Smooth muscle cell (in vitro differentiated cells): ENCODE measurements at regions not wholly inside any gene's neighbourhood (a gene's known extent, or its start where the extent isn't known, plus 50 kb on each side); places are given as distances from the start of the nearest gene placed in this dataset.

Experiments used
- DNase-seq: peaks from one replicate; lab custom pipeline; 2025; ENCODE audit not compliant: unreplicated experiment; lab: John Stamatoyannopoulos, UW
- H2AFZ ChIP-seq: fragments of 200-600 bp; sonication (generic); 2 replicates; pipeline ENCODE4 v1.6.0; 2016; ENCODE audit warnings: antibody characterized with exemption, low read depth, mild to moderate bottlenecking
- H3F3A ChIP-seq: fragments of 200-600 bp; sonication (generic); 2 replicates; pipeline ENCODE4 v1.6.0; 2017; ENCODE audit warnings: antibody characterized with exemption, low read depth
- H3K27ac ChIP-seq: fragments of 200-600 bp; sonication (generic); 2 replicates; pipeline ENCODE4 v1.5.1; 2016; ENCODE audit warnings: low read depth, mild to moderate bottlenecking
- H3K27me3 ChIP-seq: fragments of 200-600 bp; sonication (generic); 2 replicates; pipeline ENCODE4 v1.6.1; 2016; ENCODE audit warnings: low read depth, mild to moderate bottlenecking
- H3K36me3 ChIP-seq: fragments of 200-600 bp; sonication (generic); 2 replicates; pipeline ENCODE4 v1.5.1; 2016; ENCODE audit warnings: low read depth
- H3K4me1 ChIP-seq: fragments of 200-600 bp; sonication (generic); 2 replicates; pipeline ENCODE4 v1.5.1; 2016; ENCODE audit warnings: low read depth
- H3K4me2 ChIP-seq: fragments of 200-600 bp; sonication (generic); 2 replicates; pipeline ENCODE4 v1.6.0; 2016; ENCODE audit warnings: mild to moderate bottlenecking
- H3K4me3 ChIP-seq: fragments of 200-600 bp; sonication (generic); 2 replicates; pipeline ENCODE4 v1.5.1; 2016; ENCODE audit warnings: mild to moderate bottlenecking
- H3K79me2 ChIP-seq: fragments of 200-600 bp; sonication (generic); 2 replicates; pipeline ENCODE4 v1.6.0; 2016; ENCODE audit warnings: low read depth, mild to moderate bottlenecking
- H3K9ac ChIP-seq: fragments of 200-600 bp; sonication (generic); 2 replicates; pipeline ENCODE4 v1.6.0; 2016; ENCODE audit warnings: low read depth
- H3K9me3 ChIP-seq: fragments of 200-600 bp; sonication (generic); replicated peaks from 2 replicates; pipeline ENCODE4 v1.5.1; 2016; ENCODE audit warnings: low read depth
- H4K20me1 ChIP-seq: fragments of 200-600 bp; sonication (generic); 2 replicates; pipeline ENCODE4 v1.6.0; 2016; ENCODE audit warnings: low read depth
- WGBS: methylation state at CpG from one replicate; pipeline ENCODE4 v1.1.7; 2016; ENCODE audit warnings: low lambda C conversion rate; 5-methylcytosine and 5-hydroxymethylcytosine counted together
- TF ChIP-seq, protein P1 (sequence below): fragments of 200-600 bp; sonication (generic); IDR thresholded peaks from 2 replicates; pipeline ENCODE4 v1.5.1; 2017; ENCODE audit warnings: borderline replicate concordance, mild to moderate bottlenecking, antibody characterized with exemption; ENCODE audit not compliant: insufficient read depth, poor library complexity, severe bottlenecking

DNA sequence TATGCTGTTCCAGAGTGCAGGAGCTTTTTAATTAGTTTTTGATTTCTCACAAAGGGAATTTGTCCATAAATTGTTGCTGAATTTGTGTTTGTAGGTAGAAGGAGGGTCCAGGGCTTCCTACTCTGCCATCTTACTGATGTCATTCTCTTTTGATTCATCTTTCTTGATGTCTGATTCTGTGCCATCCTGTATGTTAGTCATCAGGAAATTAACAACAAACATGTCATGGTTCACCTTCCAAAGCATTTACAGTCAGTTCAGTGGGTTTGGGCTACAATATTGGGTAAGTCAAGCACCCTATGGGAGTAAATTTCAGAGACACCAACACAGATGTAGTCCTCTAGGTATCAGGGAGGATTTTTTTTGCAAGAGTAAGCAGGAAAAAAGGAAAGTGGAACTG, 135.2 kb upstream of the SLC38A2 start:
- Histone ChIP-seq H4K20me1 (no peaks in the 10 kb centered on the region), H3K27me3 (no peaks in the 10 kb centered on the region), H3K4me2 (no peak overlapping the region), H3K4me3 (no peak overlapping the region), H3K27ac (no peak overlapping the region), H3F3A (no peaks in the 10 kb centered on the region), H3K9ac (no peak overlapping the region), H3K79me2 (no peaks in the 10 kb centered on the region), H3K36me3 (peaks cover 8% of the 10 kb centered on the region), H2AFZ (no peak overlapping the region), H3K4me1 (no peaks in the 10 kb centered on the region), H3K9me3 (peaks cover 5% of the 10 kb centered on the region)
- TF ChIP-seq, protein P1, sequence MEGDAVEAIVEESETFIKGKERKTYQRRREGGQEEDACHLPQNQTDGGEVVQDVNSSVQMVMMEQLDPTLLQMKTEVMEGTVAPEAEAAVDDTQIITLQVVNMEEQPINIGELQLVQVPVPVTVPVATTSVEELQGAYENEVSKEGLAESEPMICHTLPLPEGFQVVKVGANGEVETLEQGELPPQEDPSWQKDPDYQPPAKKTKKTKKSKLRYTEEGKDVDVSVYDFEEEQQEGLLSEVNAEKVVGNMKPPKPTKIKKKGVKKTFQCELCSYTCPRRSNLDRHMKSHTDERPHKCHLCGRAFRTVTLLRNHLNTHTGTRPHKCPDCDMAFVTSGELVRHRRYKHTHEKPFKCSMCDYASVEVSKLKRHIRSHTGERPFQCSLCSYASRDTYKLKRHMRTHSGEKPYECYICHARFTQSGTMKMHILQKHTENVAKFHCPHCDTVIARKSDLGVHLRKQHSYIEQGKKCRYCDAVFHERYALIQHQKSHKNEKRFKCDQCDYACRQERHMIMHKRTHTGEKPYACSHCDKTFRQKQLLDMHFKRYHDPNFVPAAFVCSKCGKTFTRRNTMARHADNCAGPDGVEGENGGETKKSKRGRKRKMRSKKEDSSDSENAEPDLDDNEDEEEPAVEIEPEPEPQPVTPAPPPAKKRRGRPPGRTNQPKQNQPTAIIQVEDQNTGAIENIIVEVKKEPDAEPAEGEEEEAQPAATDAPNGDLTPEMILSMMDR = no peak
- no peak for DNase-seq

DNA sequence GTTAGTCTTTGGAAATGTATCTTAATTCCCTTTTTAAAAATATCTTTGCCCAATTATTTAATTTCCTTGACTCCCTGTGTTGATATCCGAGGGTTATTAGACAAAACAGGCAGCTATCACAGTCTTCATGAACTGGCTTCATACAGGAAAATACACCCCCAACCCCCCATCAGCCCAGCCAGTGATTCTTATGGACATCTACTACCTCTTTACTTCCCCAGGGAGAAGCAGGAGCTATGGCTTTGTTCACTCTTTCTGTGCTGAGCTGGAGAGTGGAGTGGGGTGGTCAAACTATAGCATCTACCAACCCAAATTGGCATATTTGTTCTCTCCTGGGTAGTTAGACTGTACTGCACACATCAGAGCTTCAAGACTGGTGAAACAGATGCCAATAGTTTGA, 134.4 kb upstream of the SLC38A2 start:
- H3K9ac ChIP-seq = no peak overlapping the region
- H3K4me2 ChIP-seq = no peak overlapping the region
- H3K27ac ChIP-seq = no peak overlapping the region
- no peaks in the 10 kb centered on the region for H3K27me3 ChIP-seq
- H2AFZ ChIP-seq = no peak overlapping the region
- no peak overlapping the region for H3K4me3 ChIP-seq
- H3K79me2 ChIP-seq = no peaks in the 10 kb centered on the region
- H3K4me1 ChIP-seq = no peaks in the 10 kb centered on the region
- H3F3A ChIP-seq = no peaks in the 10 kb centered on the region
- peaks cover 8% of the 10 kb centered on the region for H3K36me3 ChIP-seq
- DNase-seq = no peak
- 92% methylated on average over 1 of the region's 1 CpG for WGBS
- H4K20me1 ChIP-seq = no peaks in the 10 kb centered on the region
- TF ChIP-seq, protein P1 = no peak
- peaks cover 5% of the 10 kb centered on the region for H3K9me3 ChIP-seq

DNA sequence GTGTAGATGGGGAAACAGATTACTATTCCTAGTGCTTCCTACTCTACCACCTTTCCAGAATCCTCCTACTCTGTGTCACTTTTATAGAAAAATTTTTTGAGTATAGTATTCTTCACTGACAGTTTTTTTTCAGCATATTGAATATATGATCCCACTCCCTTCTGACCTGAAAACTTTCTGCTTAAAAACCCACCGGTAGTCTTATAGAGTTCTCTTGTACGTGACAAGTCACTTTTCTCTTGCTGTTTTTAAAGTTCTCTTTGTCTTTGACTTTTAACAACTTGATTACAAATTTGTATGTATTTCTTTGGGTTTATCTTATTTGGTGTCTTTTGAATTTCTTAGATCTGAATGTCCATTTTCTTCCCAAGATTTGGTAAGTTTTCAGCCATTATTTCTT, 133.6 kb upstream of the SLC38A2 start:
- peaks cover 7% of the 10 kb centered on the region for H3K36me3 ChIP-seq
- WGBS = 94% methylated on average over 2 of the region's 2 CpGs
- no peaks in the 10 kb centered on the region for H3K79me2 ChIP-seq
- no peak overlapping the region for H3K4me2 ChIP-seq
- H3K4me3 ChIP-seq = no peak overlapping the region
- H3K9me3 ChIP-seq = peaks cover 5% of the 10 kb centered on the region
- TF ChIP-seq, protein P1 = no peak
- H4K20me1 ChIP-seq = no peaks in the 10 kb centered on the region
- H3K27ac ChIP-seq = no peak overlapping the region
- no peaks in the 10 kb centered on the region for H3K27me3 ChIP-seq
- no peaks in the 10 kb centered on the region for H3F3A ChIP-seq
- no peaks in the 10 kb centered on the region for H3K4me1 ChIP-seq
- DNase-seq = no peak
- no peak overlapping the region for H2AFZ ChIP-seq
- no peak overlapping the region for H3K9ac ChIP-seq

DNA sequence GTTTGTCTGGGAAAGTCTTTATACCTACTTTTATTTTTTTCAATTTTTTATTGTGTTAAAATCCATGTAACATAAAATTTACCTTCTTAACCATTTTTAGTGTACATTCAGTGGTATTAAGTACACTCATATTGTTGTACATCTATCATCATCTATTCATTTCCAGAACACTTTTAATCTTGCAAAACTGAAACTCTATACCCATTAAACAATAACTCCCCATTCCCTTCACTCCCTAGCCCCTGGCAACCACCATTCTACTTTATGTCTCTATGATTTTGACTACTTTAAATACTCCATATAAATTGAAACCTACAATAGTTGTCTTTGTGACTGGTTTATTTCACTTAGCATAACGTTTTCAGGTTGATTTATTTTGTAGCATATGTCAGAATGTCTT, 131.9 kb upstream of the SLC38A2 start:
- Histone ChIP-seq H3F3A (no peaks in the 10 kb centered on the region), H3K27ac (no peak overlapping the region), H2AFZ (no peak overlapping the region), H3K4me1 (no peaks in the 10 kb centered on the region), H3K79me2 (no peaks in the 10 kb centered on the region), H3K4me3 (no peak overlapping the region), H3K27me3 (no peaks in the 10 kb centered on the region), H3K4me2 (no peak overlapping the region), H4K20me1 (no peaks in the 10 kb centered on the region), H3K36me3 (peaks cover 5% of the 10 kb centered on the region), H3K9ac (no peak overlapping the region), H3K9me3 (peaks cover 12% of the 10 kb centered on the region)
- 87% methylated on average over 1 of the region's 1 CpG for WGBS
- TF ChIP-seq, protein P1 = no peak
- DNase-seq = no peak
